H1 (cell line): ENCODE measurements at regions not wholly inside any gene's neighbourhood (a gene's known extent, or its start where the extent isn't known, plus 50 kb on each side); places are given as distances from the start of the nearest gene placed in this dataset.

Experiments used
- CTCF ChIA-PET: fragments of 300-600 bp; sonication (Branson Sonifier 250); formaldehyde crosslinking; loops from one replicate; lab custom pipeline; 2021; ENCODE audit not compliant: partially characterized antibody; lab: Charles Lee
- POLR2A ChIA-PET: fragments of 300-600 bp; sonication (Branson Sonifier 250); formaldehyde crosslinking; loops from one replicate; lab custom pipeline; 2021; ENCODE audit warnings: inconsistent platforms; ENCODE audit not compliant: partially characterized antibody; lab: Charles Lee
- DNase-seq, 2 experiments: peaks; one replicate each; pipeline versions ENCODE4 v3.0.0 to v3.0.0-alpha.2; 2010 to 2022; ENCODE audit warnings: low spot score in 2 of 2, low read depth in 1 of 2, mixed read lengths in 1 of 2
- FAIRE-seq: peaks from 2 replicates; lab custom pipeline; 2011; peaks lifted over from hg19 to GRCh38; lab: Jason Lieb, UNC
- H2AFZ ChIP-seq: 2 replicates; pipeline ENCODE4 v1.8.1; 2012; ENCODE audit warnings: low read length, inconsistent platforms
- H2AK5ac ChIP-seq: 2 replicates; pipeline ENCODE4 v1.6.1; 2013; ENCODE audit warnings: low read depth, low read length
- H2BK120ac ChIP-seq: replicated peaks from 2 replicates; pipeline ENCODE3; 2013; ENCODE audit warnings: low read depth, low read length, inconsistent platforms
- H2BK12ac ChIP-seq: 2 replicates; pipeline ENCODE4 v1.6.1; 2013; ENCODE audit warnings: low read depth, low read length
- H2BK15ac ChIP-seq: 2 replicates; pipeline ENCODE4 v1.6.1; 2013; ENCODE audit warnings: low read length
- H2BK20ac ChIP-seq: 2 replicates; pipeline ENCODE4 v1.6.1; 2013; ENCODE audit warnings: low read length
- H2BK5ac ChIP-seq: 2 replicates; pipeline ENCODE4 v1.6.1; 2013; ENCODE audit warnings: low read depth, low read length
- H3K14ac ChIP-seq: 2 replicates; pipeline ENCODE4 v1.6.1; 2013; ENCODE audit warnings: inconsistent platforms; ENCODE audit not compliant: insufficient read length
- H3K18ac ChIP-seq: 2 replicates; pipeline ENCODE4 v1.6.1; 2013; ENCODE audit warnings: low read length; ENCODE audit errors: extremely low read depth
- H3K23ac ChIP-seq: 2 replicates; pipeline ENCODE4 v1.6.1; 2013; ENCODE audit warnings: inconsistent platforms; ENCODE audit not compliant: insufficient read length
- H3K23me2 ChIP-seq: 2 replicates; pipeline ENCODE4 v1.6.1; 2013; ENCODE audit warnings: low read depth, low read length
- H3K27ac ChIP-seq: 2 replicates; pipeline ENCODE4 v1.6.1; 2011; ENCODE audit warnings: low read depth, low read length, inconsistent platforms
- H3K27me3 ChIP-seq, 4 experiments: replicated peaks in 1 of 4; 1 replicate in 1 of 4; 2 replicates in 3 of 4; pipeline versions ENCODE4 v1.6.1 to v1.8.1; 2011 to 2013; ENCODE audit warnings: low read length in 3 of 4, mild to moderate bottlenecking in 3 of 4, inconsistent platforms in 2 of 4, mixed read lengths in 2 of 4, moderate library complexity in 1 of 4; ENCODE audit not compliant: control insufficient read depth in 3 of 4, insufficient read depth in 3 of 4; ENCODE audit errors: extremely low read depth in 1 of 4
- H3K36me3 ChIP-seq, 4 experiments: 2 replicates each; pipeline versions ENCODE4 v1.6.1 to v1.8.1; 2011 to 2013; ENCODE audit warnings: mild to moderate bottlenecking in 4 of 4, low read length in 3 of 4, moderate library complexity in 2 of 4, control low read depth in 1 of 4, inconsistent platforms in 1 of 4; ENCODE audit not compliant: insufficient read depth in 4 of 4, control insufficient read depth in 2 of 4
- H3K4ac ChIP-seq: replicated peaks from 2 replicates; pipeline ENCODE3; 2013; ENCODE audit warnings: low read length, low read depth, mixed read lengths, inconsistent platforms; ENCODE audit not compliant: insufficient read length
- H3K4me1 ChIP-seq, 4 experiments: replicated peaks in 1 of 4; 1 replicate in 1 of 4; 2 replicates in 3 of 4; pipeline versions ENCODE4 v1.6.1 to v1.8.1; 2011 to 2013; ENCODE audit warnings: low read length in 3 of 4, inconsistent platforms in 2 of 4, mixed read lengths in 1 of 4; ENCODE audit not compliant: insufficient read depth in 4 of 4, control insufficient read depth in 3 of 4
- H3K4me2 ChIP-seq, 2 experiments: 2 replicates each; pipeline versions ENCODE4 v1.6.1 to v1.8.1; 2011 to 2013; ENCODE audit warnings: low read depth in 2 of 2, low read length in 2 of 2, control low read depth in 1 of 2, inconsistent platforms in 1 of 2, mild to moderate bottlenecking in 1 of 2; ENCODE audit not compliant: insufficient read depth in 1 of 2
- H3K4me3 ChIP-seq, 4 experiments: fragments of 200-600, 300-600 bp in 1 of 4; sonication (generic), shearing (Covaris generic), sonication (Bioruptor Twin) in 1 of 4; 2 replicates each; pipeline versions ENCODE4 v1.5.1 to v1.8.1; 2011 to 2016; ENCODE audit warnings: low read length in 4 of 4, low read depth in 3 of 4, control low read depth in 2 of 4, inconsistent platforms in 2 of 4, mild to moderate bottlenecking in 2 of 4, mixed read lengths in 1 of 4, moderate library complexity in 1 of 4; ENCODE audit not compliant: insufficient read depth in 2 of 4; ENCODE audit errors: extremely low read depth in 1 of 4
- H3K56ac ChIP-seq: replicated peaks from 2 replicates; pipeline ENCODE3; 2013; ENCODE audit warnings: low read depth, mild to moderate bottlenecking, mixed read lengths, low read length, inconsistent platforms; ENCODE audit not compliant: insufficient read length
- H3K79me1 ChIP-seq: 2 replicates; pipeline ENCODE4 v1.6.1; 2013; ENCODE audit warnings: low read depth, low read length, control low read depth
- H3K79me2 ChIP-seq, 2 experiments: 2 replicates each; pipeline versions ENCODE4 v1.6.1 to v1.8.1; 2012 to 2013; ENCODE audit warnings: low read length in 2 of 2, mild to moderate bottlenecking in 2 of 2, inconsistent platforms in 1 of 2; ENCODE audit not compliant: insufficient read depth in 2 of 2, control insufficient read depth in 1 of 2
- H3K9ac ChIP-seq, 4 experiments: replicated peaks in 1 of 4; 1 replicate in 1 of 4; 2 replicates in 3 of 4; pipeline versions ENCODE4 v1.6.1 to v1.8.1; 2011 to 2013; ENCODE audit warnings: low read depth in 3 of 4, low read length in 3 of 4, control low read depth in 2 of 4, mild to moderate bottlenecking in 2 of 4, moderate library complexity in 2 of 4, inconsistent platforms in 1 of 4; ENCODE audit errors: extremely low read depth in 1 of 4
- H3K9me3 ChIP-seq, 2 experiments: 2 replicates each; pipeline versions ENCODE4 v1.6.1 to v1.8.1; 2012 to 2013; ENCODE audit warnings: mild to moderate bottlenecking in 2 of 2, moderate library complexity in 2 of 2, control low read depth in 1 of 2, inconsistent platforms in 1 of 2, low read depth in 1 of 2, low read length in 1 of 2, mixed read lengths in 1 of 2; ENCODE audit not compliant: insufficient read depth in 2 of 2
- H4K20me1 ChIP-seq, 2 experiments: replicated peaks in 1 of 2; 2 replicates each; pipeline versions ENCODE3 to v1.8.1; 2011 to 2013; ENCODE audit warnings: inconsistent platforms in 2 of 2, low read length in 2 of 2, mild to moderate bottlenecking in 1 of 2; ENCODE audit not compliant: insufficient read depth in 2 of 2, control insufficient read depth in 1 of 2
- H4K5ac ChIP-seq: 2 replicates; pipeline ENCODE4 v1.6.1; 2013; ENCODE audit warnings: low read length, low read depth, mixed read lengths, inconsistent platforms; ENCODE audit not compliant: insufficient read length
- H4K8ac ChIP-seq: 2 replicates; pipeline ENCODE4 v1.8.0; 2013; ENCODE audit warnings: mild to moderate bottlenecking, moderate library complexity, low read length, inconsistent platforms; ENCODE audit not compliant: insufficient read depth; ENCODE audit errors: extremely low read depth
- H4K91ac ChIP-seq: replicated peaks from 2 replicates; pipeline ENCODE3; 2013; ENCODE audit warnings: low read length, mixed read lengths, inconsistent platforms; ENCODE audit not compliant: insufficient read length
- ATF2 ChIP-seq: IDR thresholded peaks from 2 replicates; pipeline ENCODE4 v1.6.1; 2012; ENCODE audit warnings: low read length, inconsistent platforms
- CBX8 ChIP-seq: fragments of 300-800, 300-1000 bp; sonication (generic); IDR thresholded peaks from 2 replicates; pipeline ENCODE4 v1.7.1; 2016; ENCODE audit warnings: low read depth, low read length, borderline replicate concordance
- CREB1 ChIP-seq: IDR thresholded peaks from 2 replicates; pipeline ENCODE4 v1.6.1; 2012; ENCODE audit warnings: inconsistent platforms
- FOSL1 ChIP-seq: IDR thresholded peaks from 2 replicates; pipeline ENCODE4 v1.6.1; 2011; ENCODE audit warnings: mild to moderate bottlenecking, low read depth, low read length, moderate library complexity; ENCODE audit not compliant: insufficient read depth
- KDM4A ChIP-seq: IDR thresholded peaks from one replicate; pipeline ENCODE4 v1.7.1; 2012; ENCODE audit warnings: low read depth, mild to moderate bottlenecking, moderate library complexity, low read length, inconsistent platforms; ENCODE audit not compliant: severe bottlenecking
- POLR2AphosphoS5 ChIP-seq: IDR thresholded peaks from 2 replicates; pipeline ENCODE4 v1.6.1; 2011; ENCODE audit warnings: low read depth, low read length
- RBBP5 ChIP-seq: IDR thresholded peaks from 2 replicates; pipeline ENCODE4 v1.7.1; 2012; ENCODE audit warnings: low read depth, mild to moderate bottlenecking, inconsistent platforms, low read length, moderate library complexity, borderline replicate concordance
- RXRA ChIP-seq: IDR thresholded peaks from 2 replicates; pipeline ENCODE4 v1.6.1; 2011; ENCODE audit warnings: low read depth, mild to moderate bottlenecking, low read length, moderate library complexity; ENCODE audit not compliant: insufficient read depth
- SIN3A ChIP-seq, 2 experiments: IDR thresholded peaks in 1 of 2; conservative IDR thresholded peaks in 1 of 2; 2 replicates each; pipeline ENCODE4 v1.6.1; 2011 to 2012; ENCODE audit warnings: low read length in 2 of 2, improper control_type of control experiment in 1 of 2, low read depth in 1 of 2, mild to moderate bottlenecking in 1 of 2
- SIX5 ChIP-seq: IDR thresholded peaks from 2 replicates; pipeline ENCODE4 v1.6.1; 2011; ENCODE audit warnings: mild to moderate bottlenecking, low read depth, low read length
- TEAD4 ChIP-seq: IDR thresholded peaks from 2 replicates; pipeline ENCODE4 v1.6.1; 2012; ENCODE audit warnings: low read depth, low read length, inconsistent platforms, mixed read lengths
- WGBS, 2 experiments: shearing (Covaris generic) in 1 of 2; methylation state at CpG; one replicate each; pipeline versions ENCODE4 v1.1.6 to v1.1.7; 2013 to 2015; ENCODE audit warnings: low lambda C conversion rate in 2 of 2, mixed read lengths in 2 of 2, inconsistent platforms in 1 of 2, low coverage in 1 of 2, missing lambda C conversion rate in 1 of 2; ENCODE audit not compliant: insufficient replicate concordance in 2 of 2, insufficient coverage in 1 of 2, insufficient read length in 1 of 2; ENCODE audit errors: extremely low coverage in 1 of 2, missing lambda C conversion rate in 1 of 2; 5-methylcytosine and 5-hydroxymethylcytosine counted together

GRCh38 chr12:71333418-71333817 lies 106.2 kb upstream of the LGR5 start:
- Histone ChIP-seq H3K27ac (no peak overlapping the region), H2BK120ac (no peak overlapping the region), H4K5ac (no peak overlapping the region), H3K18ac (no peak overlapping the region), H2AK5ac (no peak overlapping the region), H2BK15ac (no peak overlapping the region), H3K56ac (no peak overlapping the region), H3K36me3 (no peaks in the 10 kb centered on the region), H3K79me2 (no peaks in the 10 kb centered on the region), H4K8ac (no peak overlapping the region), H3K23me2 (no peaks in the 10 kb centered on the region), H4K91ac (no peak overlapping the region), H3K4me3 (no peak overlapping the region), H2AFZ (no peak overlapping the region), H4K20me1 (no peaks in the 10 kb centered on the region), H2BK5ac (no peak overlapping the region), H3K27me3 (no peaks in the 10 kb centered on the region), H3K4me2 (no peak overlapping the region), H3K23ac (no peak overlapping the region), H2BK20ac (no peak overlapping the region), H3K14ac (no peak overlapping the region), H3K4me1 (no peaks in the 10 kb centered on the region), H3K79me1 (no peaks in the 10 kb centered on the region), H3K4ac (no peak overlapping the region), H3K9ac (no peak overlapping the region), H3K9me3 (no peaks in the 10 kb centered on the region), H2BK12ac (no peak overlapping the region)
- ChIA-PET CTCF (no interaction called here), POLR2A (no interaction called here)
- DNase-seq (no peak), FAIRE-seq (no peak)
- WGBS, 2 experiments: 94% methylated on average over 1 of the region's 1 CpG; no CpG with 5 or more reads in 1 of the 2 experiments
- TF ChIP-seq TEAD4 (no peak), POLR2AphosphoS5 (no peak), RXRA (no peak), RBBP5 (no peak), ATF2 (no peak), SIN3A (conservative IDR thresholded peaks at IDR 0.05 in 1 of 2, IDR thresholded peaks at IDR 0.05 in 1 of 2; ENCODE audit: low read depth in 1 of 2, low read length in 2 of 2) (no peak), SIX5 (no peak), KDM4A (no peak), FOSL1 (no peak), CBX8 (no peak), CREB1 (no peak)
